ENCODE measurements at regions not wholly inside any gene's neighbourhood (a gene's known extent, or its start where the extent isn't known, plus 50 kb on each side); places are given as distances from the start of the nearest gene placed in this dataset.

- no peak for TF ChIP-seq CTCF (IDR thresholded peaks at IDR 0.05)
- no peak for TF ChIP-seq POLR2A (IDR thresholded peaks at IDR 0.05)
Measured at GRCh38 chr12:28877854-28878253, 271.2 kb upstream of the FAR2 start.
